NCI-H2029 (cell line): ENCODE measurements at regions not wholly inside any gene's neighbourhood (a gene's known extent, or its start where the extent isn't known, plus 50 kb on each side); places are given as distances from the start of the nearest gene placed in this dataset.
"Not testable (repeated sequence)": the region's sequence is repeated elsewhere in the genome, so short reads cannot be mapped to it uniquely, and the experiment has no call there.

ENCODE experiments used
- DNase-seq: peaks from one replicate; lab custom pipeline; 2025; lab: John Stamatoyannopoulos, UW

DNA sequence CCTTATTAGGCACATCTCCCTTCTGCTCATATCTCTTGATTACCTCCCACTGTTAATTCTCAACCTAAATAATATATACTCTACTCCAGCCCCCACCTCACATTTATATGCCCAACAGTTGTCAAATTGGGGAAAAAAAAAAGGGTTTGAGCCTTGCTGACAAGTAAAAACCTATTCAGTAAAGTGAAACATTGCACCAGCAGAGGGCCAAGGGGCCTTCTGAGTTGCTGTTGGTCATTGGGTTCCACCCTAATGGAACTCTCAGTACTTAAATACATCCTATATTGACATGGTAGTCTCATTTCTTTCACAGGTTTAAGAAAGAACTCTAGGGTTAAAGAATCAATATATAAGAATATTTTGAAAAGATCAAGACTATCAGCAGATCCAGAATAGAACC, 362.2 kb downstream of the SMARCA1 start:
- DNase-seq = no peak

GRCh38 chrX:129158505-129158904, 364.8 kb downstream of the SMARCA1 start:
- DNase-seq = no peak

DNA sequence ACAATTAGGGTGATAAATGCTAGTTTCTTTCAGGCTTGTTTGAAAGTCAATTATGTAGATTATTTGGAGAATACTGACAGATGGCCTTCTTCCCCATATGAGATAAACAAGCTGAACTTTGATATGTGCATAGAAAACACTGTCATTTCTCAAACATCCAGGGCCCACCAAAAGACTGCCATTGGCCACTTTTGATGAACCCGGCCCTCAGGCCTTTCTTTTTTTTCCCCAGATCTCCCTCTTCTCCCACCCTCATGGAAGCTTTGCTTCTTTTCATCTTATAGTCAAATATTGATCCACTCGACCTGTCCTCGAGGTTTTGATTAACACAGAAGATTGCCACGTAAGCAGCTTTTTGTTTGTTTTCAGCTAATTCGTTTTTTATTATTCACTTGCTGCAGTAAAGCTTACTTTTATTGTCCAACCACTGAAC, 377.4 kb downstream of the SMARCA1 start:
- no peak for DNase-seq

- DNase-seq = no peak
These were observed 377.9 kb downstream of the SMARCA1 start for GRCh38 chrX:129145385-129145784.

- no peak for DNase-seq
These were observed 378.9 kb downstream of the SMARCA1 start for GRCh38 chrX:129144172-129145038.

GRCh38 chrX:129139837-129140598, 383.3 kb downstream of the SMARCA1 start:
- no peak for DNase-seq

DNA sequence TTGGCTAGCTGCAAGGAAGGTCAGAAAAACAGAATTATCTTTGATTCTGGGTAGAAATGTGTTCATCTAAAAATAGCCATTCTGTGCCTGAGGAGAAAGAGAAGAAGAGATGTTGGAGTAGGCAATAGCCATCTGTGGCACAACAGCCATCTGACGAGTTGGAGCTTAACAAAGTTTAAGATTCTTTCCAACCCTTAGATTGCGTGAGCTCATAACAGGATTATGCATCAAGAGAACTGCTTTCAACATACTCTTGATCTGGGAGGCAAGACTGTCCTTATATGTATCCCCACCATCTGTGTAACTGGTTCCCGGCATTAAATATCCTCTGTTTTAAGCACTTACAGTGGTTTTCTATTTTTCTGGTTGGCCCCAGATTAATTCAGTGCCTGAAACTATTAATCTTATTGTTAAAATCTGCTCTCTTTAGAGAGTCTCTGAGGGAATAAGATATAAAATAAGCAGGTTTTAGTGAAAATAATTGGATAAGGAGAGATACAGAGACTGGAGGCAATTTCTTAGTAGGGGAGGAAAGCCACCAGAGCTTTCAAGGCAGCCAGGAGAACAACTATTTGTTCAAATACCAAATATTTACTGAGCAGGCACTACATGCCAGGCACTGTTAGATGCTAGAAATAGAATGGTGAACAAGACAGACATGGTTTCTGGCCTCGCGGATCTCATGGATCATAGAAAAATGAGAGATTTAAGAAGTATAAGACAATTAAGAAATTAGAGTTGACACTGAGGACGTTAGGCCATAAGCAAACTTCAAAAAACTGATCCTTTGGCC, 398.0 kb downstream of the SMARCA1 start:
- no peak for DNase-seq

DNA sequence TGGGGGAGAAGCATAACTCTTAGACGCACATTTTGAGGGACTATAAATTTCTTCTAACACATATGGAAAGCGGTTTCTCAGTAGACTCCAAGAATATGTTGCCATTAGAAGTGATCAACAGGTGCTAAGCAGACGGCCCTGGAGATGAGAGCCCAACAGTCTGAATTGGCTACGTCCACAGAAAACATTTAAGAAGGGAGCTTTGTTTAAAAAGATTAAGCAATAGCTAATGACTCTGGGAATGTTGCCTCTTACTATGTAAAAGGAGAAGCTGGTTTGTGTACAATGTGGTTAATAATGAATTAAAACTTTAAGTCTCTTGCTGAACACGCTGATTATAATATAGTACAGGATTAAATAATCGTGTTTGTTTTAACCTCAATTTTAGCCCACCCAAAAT, 399.5 kb downstream of the SMARCA1 start:
- DNase-seq = no peak

- no peak for DNase-seq
These were observed 406.4 kb downstream of the SMARCA1 start for GRCh38 chrX:129116676-129117470.

DNA sequence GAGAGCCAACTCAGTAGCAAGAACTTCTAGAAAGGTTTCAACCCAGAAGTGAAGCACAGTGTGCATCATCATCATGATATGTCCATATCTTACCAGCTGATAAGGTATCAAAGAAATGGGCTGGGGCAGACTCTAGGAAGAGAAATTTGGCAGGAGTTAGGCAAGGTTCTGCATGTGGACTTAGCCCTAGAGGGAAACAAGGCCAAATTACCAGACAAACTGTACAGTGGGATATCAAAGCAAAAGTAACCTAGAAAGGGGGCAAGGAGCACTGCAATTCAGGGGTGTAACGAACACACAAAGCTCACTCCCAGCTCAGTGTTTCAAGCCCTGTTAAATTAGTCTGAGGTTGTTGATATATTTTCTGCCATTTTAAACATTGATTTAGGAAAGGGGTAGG, 407.4 kb downstream of the SMARCA1 start:
- DNase-seq = no peak

DNA sequence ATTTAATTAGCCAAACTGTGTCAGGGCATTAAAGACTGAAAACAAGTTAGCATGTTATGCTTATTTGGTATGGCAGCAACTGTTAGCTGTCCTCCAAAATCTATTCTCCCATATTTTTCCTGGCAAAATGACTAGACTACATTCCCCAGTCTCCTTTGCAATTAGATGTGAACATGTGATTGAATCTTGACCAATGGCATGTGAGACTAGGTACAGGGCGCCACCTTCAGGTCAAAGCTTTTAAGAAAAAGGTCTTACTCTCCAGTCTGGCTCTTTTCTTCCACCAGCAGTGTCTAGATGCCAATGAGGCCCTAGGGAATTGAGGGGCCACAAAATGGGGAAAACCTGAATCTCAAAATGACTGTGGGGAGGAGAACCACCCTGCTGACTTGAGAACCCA, 408.2 kb downstream of the SMARCA1 start:
- DNase-seq = peak; percentile 50

DNA sequence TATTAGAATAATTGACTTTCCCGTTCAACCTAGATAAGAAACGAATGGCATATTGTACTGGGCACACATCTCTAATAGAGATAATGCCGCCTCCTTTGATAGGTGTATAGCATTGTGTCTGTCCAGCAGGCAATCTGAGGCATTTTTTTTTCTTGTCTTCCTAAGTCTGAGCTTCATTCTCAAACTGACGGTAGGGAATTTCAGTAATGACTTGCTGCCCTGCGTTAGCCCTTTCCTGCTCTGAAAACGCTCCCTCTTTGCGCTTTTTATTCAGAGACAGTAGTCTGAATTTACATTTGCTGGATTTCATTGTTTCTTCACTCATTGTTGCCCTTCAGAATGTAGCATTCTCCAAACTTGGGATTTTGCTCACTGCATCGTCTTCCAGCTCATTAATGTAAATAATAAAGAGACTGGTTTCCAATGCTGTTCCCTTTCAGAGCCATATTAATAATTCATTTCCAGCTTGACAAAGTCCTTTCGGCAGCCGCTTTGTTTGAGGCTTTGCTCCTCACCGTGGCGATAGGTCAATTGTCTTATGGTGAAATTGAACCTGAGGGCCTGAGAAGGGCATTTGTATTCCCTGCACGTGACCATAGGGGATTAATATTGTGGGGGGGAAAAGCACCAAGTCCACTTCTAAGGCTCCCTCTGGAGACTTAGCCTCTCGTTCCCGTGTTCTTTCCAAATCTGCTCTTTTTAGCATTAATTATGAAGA, 412.1 kb downstream of the SMARCA1 start:
- no peak for DNase-seq

DNA sequence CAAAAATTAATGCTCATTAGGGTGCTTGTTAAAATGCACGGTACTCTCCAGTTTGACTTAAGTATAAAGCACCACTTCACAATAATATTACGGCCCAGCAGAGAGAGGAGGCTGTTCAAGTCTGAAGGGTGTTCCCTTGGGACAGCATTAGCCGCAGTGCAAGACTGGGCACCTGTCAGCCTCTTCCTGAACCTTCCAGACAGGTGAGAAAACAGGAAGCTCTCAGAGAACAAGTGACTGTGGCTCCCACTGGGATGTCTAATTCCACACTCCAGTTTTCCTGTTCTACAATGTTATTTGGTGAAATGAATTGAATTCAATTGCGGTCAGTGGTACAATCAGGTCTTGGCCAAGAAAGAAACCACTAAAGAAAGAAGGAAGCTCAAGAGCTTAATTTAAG, 414.4 kb downstream of the SMARCA1 start:
- peak; percentile 80 for DNase-seq

DNA sequence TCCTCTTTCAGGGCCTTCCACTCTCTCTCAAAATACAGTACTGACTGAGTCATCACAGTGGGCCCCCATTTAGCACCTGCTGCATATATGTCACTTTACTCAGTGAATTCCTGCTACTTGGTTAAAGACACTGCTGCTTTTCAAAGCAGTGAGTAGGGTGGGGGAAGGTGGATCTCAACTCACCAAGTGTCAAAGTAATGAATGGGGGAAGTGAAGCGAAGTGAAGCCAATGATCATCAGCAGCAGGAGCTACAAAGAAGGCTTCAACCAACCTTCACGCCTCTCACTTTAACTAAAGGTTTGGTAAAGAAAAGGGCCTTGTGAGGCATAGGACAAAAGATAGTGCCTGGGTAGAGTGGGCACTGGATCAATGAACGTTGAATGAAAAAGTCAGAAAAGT, 424.1 kb downstream of the SMARCA1 start:
- no peak for DNase-seq

DNA sequence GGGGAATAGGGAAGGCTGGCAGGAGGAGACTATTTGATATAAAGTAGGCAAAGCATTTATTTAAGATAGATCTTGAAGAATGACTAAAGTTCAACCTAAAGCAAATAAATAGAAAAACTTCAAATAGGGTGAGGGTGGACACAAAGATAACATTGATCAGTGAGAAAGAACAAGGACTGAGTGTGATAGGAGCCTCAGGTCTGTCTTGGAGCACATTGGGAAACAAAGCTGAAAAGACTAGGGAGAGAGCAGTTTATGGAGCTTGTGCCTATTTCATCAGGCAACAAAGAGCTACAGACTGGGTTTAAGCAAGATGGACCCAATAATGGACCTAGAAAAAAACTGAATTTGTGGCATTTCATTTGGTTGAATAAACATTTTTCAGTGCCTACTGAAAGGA, 425.6 kb downstream of the SMARCA1 start:
- DNase-seq = no peak

DNA sequence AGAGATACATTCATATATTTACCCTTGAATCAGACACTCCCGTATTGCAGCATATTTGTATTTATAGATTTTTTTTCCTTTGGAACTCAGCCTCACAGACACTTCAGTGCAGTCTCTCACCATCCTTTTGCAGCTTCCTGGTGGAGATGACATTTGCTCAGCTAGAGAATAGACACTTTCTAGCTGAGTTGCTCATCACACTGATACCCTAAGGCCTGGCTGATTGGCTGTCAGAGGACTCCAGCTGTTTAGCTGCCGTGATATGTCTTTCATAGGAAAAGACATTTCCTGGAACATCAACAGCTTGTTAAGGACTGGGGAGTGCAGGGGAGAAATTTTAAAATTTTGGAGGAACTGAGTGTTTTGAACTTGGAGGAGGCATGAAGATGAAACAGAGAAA, 429.6 kb downstream of the SMARCA1 start:
- DNase-seq = no peak

DNA sequence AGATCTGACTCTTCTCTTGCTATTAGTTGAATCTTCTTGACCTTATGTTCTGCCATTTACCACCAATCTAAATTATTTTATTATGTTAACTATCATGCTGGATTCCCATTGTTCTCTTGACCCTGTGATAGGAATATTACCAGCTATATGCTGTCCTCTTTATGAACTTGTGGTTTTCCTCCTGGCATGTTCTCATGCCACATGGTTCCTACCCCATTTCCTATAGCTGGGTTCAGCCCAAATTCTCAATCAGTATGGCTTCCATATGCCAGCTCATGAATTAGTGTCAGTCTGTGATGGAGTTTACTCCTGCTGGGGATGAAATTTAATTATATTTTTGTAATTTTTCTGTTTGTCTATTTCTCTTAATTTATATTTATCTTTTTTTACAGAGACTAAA, 430.5 kb downstream of the SMARCA1 start:
- no peak for DNase-seq

GRCh38 chrX:129092242-129092641, 431.0 kb downstream of the SMARCA1 start:
- no peak for DNase-seq

DNA sequence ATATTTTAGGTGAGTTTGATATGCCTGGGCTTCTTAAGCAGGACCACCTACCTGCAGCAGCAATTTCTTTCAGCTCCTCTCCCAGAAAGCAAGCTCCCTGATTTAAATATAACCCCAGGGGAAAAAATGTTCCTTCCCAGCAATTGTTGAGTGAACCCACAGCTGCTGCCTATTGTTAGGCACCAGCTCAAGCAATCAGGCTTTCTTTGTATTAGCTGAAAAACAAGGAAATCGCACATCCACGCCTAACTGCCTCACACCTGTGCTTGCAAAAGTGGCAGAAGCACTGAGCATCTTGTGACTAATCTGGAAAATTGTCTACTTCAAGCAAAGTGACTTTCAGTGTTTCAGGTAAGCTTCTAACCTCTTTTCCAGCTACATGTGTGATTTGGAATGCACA, 432.2 kb downstream of the SMARCA1 start:
- DNase-seq = no peak

- DNase-seq = no peak
These were observed 436.5 kb downstream of the SMARCA1 start for GRCh38 chrX:129086802-129087201.

GRCh38 chrX:129084291-129084690, 439.0 kb downstream of the SMARCA1 start:
- DNase-seq = not testable (repeated sequence)
